Thyroid gland (tissue), 4 donors: ENCODE measurements at regions not wholly inside any gene's neighbourhood (a gene's known extent, or its start where the extent isn't known, plus 50 kb on each side); places are given as distances from the start of the nearest gene placed in this dataset.

Experiments
- CTCF ChIP-seq, 6 experiments: fragments of 200-600 bp in 3 of 6; fragments of 450-650 bp in 3 of 6; sonication (generic) in 3 of 6; IDR thresholded peaks; one replicate each; pipeline ENCODE4 v1.5.1; 2016 to 2019; ENCODE audit warnings: antibody characterized with exemption in 6 of 6, mild to moderate bottlenecking in 2 of 6, inconsistent platforms in 1 of 6, moderate library complexity in 1 of 6
- POLR2A ChIP-seq, 2 donors: fragments of 450-650 bp; IDR thresholded peaks; one replicate each; pipeline ENCODE4 v1.6.1; 2017; ENCODE audit warnings: antibody characterized with exemption in 2 of 2, mild to moderate bottlenecking in 2 of 2, moderate library complexity in 1 of 2

- TF ChIP-seq CTCF (IDR thresholded peaks at IDR 0.05) (no peak), POLR2A (IDR thresholded peaks at IDR 0.05) (no peak)
These were observed 125.1 kb upstream of the HS3ST5 start for GRCh38 chr6:114467931-114468330.
